Ishikawa (cell line): ENCODE measurements at regions not wholly inside any gene's neighbourhood (a gene's known extent, or its start where the extent isn't known, plus 50 kb on each side); places are given as distances from the start of the nearest gene placed in this dataset.

ENCODE experiments used
- CEBPB ChIP-seq: IDR thresholded peaks from 2 replicates; pipeline ENCODE4 v1.6.1; 2012
- CREB1 ChIP-seq: IDR thresholded peaks from 2 replicates; pipeline ENCODE4 v1.6.1; 2012; ENCODE audit warnings: low read depth
- EGR1 ChIP-seq: IDR thresholded peaks from 2 replicates; pipeline ENCODE4 v1.6.1; 2012
- EP300 ChIP-seq: IDR thresholded peaks from 2 replicates; pipeline ENCODE4 v1.6.1; 2012; ENCODE audit warnings: borderline replicate concordance
- FOXM1 ChIP-seq: IDR thresholded peaks from 2 replicates; pipeline ENCODE4 v1.6.1; 2012; ENCODE audit warnings: low read depth, borderline replicate concordance
- MAX ChIP-seq: IDR thresholded peaks from 2 replicates; pipeline ENCODE4 v1.6.1; 2012
- NFIC ChIP-seq: IDR thresholded peaks from 2 replicates; pipeline ENCODE4 v1.6.1; 2012
- RAD21 ChIP-seq: IDR thresholded peaks from 2 replicates; pipeline ENCODE4 v1.6.1; 2012; ENCODE audit warnings: low read depth
- REST ChIP-seq: IDR thresholded peaks from 2 replicates; pipeline ENCODE4 v1.6.1; 2012; ENCODE audit warnings: low read depth, mild to moderate bottlenecking
- TAF1 ChIP-seq: IDR thresholded peaks from 2 replicates; pipeline ENCODE4 v1.6.1; 2012; ENCODE audit warnings: low read depth, mild to moderate bottlenecking
- TCF12 ChIP-seq: IDR thresholded peaks from 2 replicates; pipeline ENCODE4 v1.6.1; 2012; ENCODE audit warnings: low read depth
- TEAD4 ChIP-seq: IDR thresholded peaks from 2 replicates; pipeline ENCODE4 v1.6.1; 2012
- USF1 ChIP-seq: IDR thresholded peaks from 2 replicates; pipeline ENCODE4 v1.6.1; 2012
- YY1 ChIP-seq: IDR thresholded peaks from 2 replicates; pipeline ENCODE4 v1.6.1; 2012; ENCODE audit warnings: low read depth
- ZBTB7A ChIP-seq: IDR thresholded peaks from 2 replicates; pipeline ENCODE4 v1.6.1; 2012; ENCODE audit warnings: low read depth

- 0 out of 2 replicates have a peak, but pooled peaks have one; percentile 24 for TF ChIP-seq FOXM1
- TF ChIP-seq EP300: no peak
- TF ChIP-seq TAF1: no peak
- TF ChIP-seq ZBTB7A: no peak
- TF ChIP-seq CEBPB: peak; percentile 63
- TF ChIP-seq TCF12: no peak
- no peak for TF ChIP-seq NFIC
Measured at GRCh38 chr4:124953061-124953460, 240.5 kb upstream of the ANKRD50 start.

GRCh38 chr4:124952601-124953000 is 240.1 kb upstream of the ANKRD50 start:
- TF ChIP-seq MAX (no peak), REST (no peak), TEAD4 (no peak), CREB1 (no peak), CEBPB (no peak)

GRCh38 chr4:124948976-124949597 is 236.6 kb upstream of the ANKRD50 start:
- no peak for TF ChIP-seq USF1
- TF ChIP-seq TEAD4: no peak
- no peak for TF ChIP-seq FOXM1
- TF ChIP-seq TAF1: no peak

GRCh38 chr4:124947622-124948265 is 235.2 kb upstream of the ANKRD50 start:
- TF ChIP-seq YY1 (no peak), CEBPB (no peak), FOXM1 (no peak), EGR1 (no peak), MAX (no peak), USF1 (no peak), TCF12 (no peak), ZBTB7A (no peak), TAF1 (no peak), CREB1 (no peak), EP300 (no peak)

- TF ChIP-seq REST: no peak
- TF ChIP-seq TAF1: no peak
- TF ChIP-seq YY1: no peak
Measured at GRCh38 chr4:124946696-124947095, 234.2 kb upstream of the ANKRD50 start.

- TF ChIP-seq FOXM1 (no peak), CEBPB (no peak), EP300 (no peak), TEAD4 (no peak), CREB1 (no peak), MAX (no peak), TAF1 (no peak), RAD21 (no peak), TCF12 (no peak), REST (no peak), NFIC (no peak), USF1 (no peak), ZBTB7A (no peak)
Measured at GRCh38 chr4:124945422-124945821, 232.9 kb upstream of the ANKRD50 start.
